ENCODE measurements at regions not wholly inside any gene's neighbourhood (a gene's known extent, or its start where the extent isn't known, plus 50 kb on each side); places are given as distances from the start of the nearest gene placed in this dataset.

- POLR2A ChIA-PET = no interaction called here
- no peak for ATAC-seq (ENCODE audit: poor library complexity)
- no peaks in the 10 kb centered on the region for H3K27me3 Mint-ChIP-seq
- TF ChIP-seq CTCF (IDR thresholded peaks at IDR 0.05) = no peak
- Histone ChIP-seq H3K4me1 (ENCODE audit: insufficient read depth, low read length) (peaks cover 7% of the 10 kb centered on the region), H3K36me3 (ENCODE audit: insufficient read depth, low read length) (no peaks in the 10 kb centered on the region), H3K9me3 (ENCODE audit: control insufficient read depth in 1 of 2, insufficient read depth in 1 of 2, low read length in 2 of 2) (peaks cover 0 to 14% of the 10 kb centered on the region in 2 experiments), H3K27ac (ENCODE audit: low read depth in 1 of 2, low read length in 2 of 2) (no peak overlapping the region), H3K27me3 (ENCODE audit: control insufficient read depth in 1 of 2, insufficient read depth in 2 of 2, low read length in 2 of 2) (no peaks in the 10 kb centered on the region), H3K4me3 (ENCODE audit: low read length) (no peak overlapping the region)
- H3K4me1 Mint-ChIP-seq (ENCODE audit: low read depth) = peaks cover 54% of the 10 kb centered on the region
- no peaks in the 10 kb centered on the region for H3K9me3 Mint-ChIP-seq
- intact Hi-C loops (cut with DNase I, micrococcal nuclease) = no loop called here
- H3K4me3 Mint-ChIP-seq = no peak overlapping the region
- CTCF ChIA-PET = no interaction called here
- H3K36me3 Mint-ChIP-seq (ENCODE audit: low read depth) = no peaks in the 10 kb centered on the region
- no peak overlapping the region for H3K27ac Mint-ChIP-seq
- DNase-seq = no peak
Observed at GRCh38 chr13:40172149-40172591, 494.3 kb downstream of the FOXO1 start.

- no peaks in the 10 kb centered on the region for H3K9me3 Mint-ChIP-seq
- no peaks in the 10 kb centered on the region for H3K27me3 ChIP-seq (ENCODE audit: control insufficient read depth in 1 of 2, insufficient read depth in 2 of 2, low read length in 2 of 2)
- peaks cover 10% of the 10 kb centered on the region for H3K4me1 ChIP-seq (ENCODE audit: insufficient read depth, low read length)
- H3K4me3 ChIP-seq (ENCODE audit: low read length) = no peak overlapping the region
- ATAC-seq (ENCODE audit: poor library complexity) = no peak
- H3K27me3 Mint-ChIP-seq = no peaks in the 10 kb centered on the region
- no peak overlapping the region for H3K27ac Mint-ChIP-seq
- intact Hi-C loops (cut with DNase I, micrococcal nuclease) = no loop called here
- H3K27ac ChIP-seq (ENCODE audit: low read depth in 1 of 2, low read length in 2 of 2) = no peak overlapping the region
- CTCF ChIA-PET = no interaction called here
- H3K36me3 ChIP-seq (ENCODE audit: insufficient read depth, low read length) = no peaks in the 10 kb centered on the region
- TF ChIP-seq CTCF (IDR thresholded peaks at IDR 0.05) = no peak
- POLR2A ChIA-PET = no interaction called here
- no peaks in the 10 kb centered on the region for H3K36me3 Mint-ChIP-seq (ENCODE audit: low read depth)
- H3K4me1 Mint-ChIP-seq (ENCODE audit: low read depth) = peaks cover 54% of the 10 kb centered on the region
- DNase-seq = no peak
- H3K4me3 Mint-ChIP-seq = no peak overlapping the region
- H3K9me3 ChIP-seq (ENCODE audit: control insufficient read depth in 1 of 2, insufficient read depth in 1 of 2, low read length in 2 of 2) = peaks cover 0 to 14% of the 10 kb centered on the region in 2 experiments
Observed at GRCh38 chr13:40172878-40173277, 493.6 kb downstream of the FOXO1 start.

GRCh38 chr13:40175639-40176038 is 490.8 kb downstream of the FOXO1 start:
- ChIA-PET CTCF (interaction anchor here (1.2 kb wide), 1 partner anchor 12 kb away, joined by 4 read pairs; no protein-coding TSS in a partner anchor), POLR2A (interaction anchor here (0.7 to 2.8 kb wide), 3 partner anchors 12 to 158 kb away, joined by 4 to 12 read pairs (median 8); no protein-coding TSS in a partner anchor)
- peaks cover 0 to 14% of the 10 kb centered on the region in 2 experiments for H3K9me3 ChIP-seq (ENCODE audit: control insufficient read depth in 1 of 2, insufficient read depth in 1 of 2, low read length in 2 of 2)
- H3K27ac ChIP-seq (ENCODE audit: low read depth in 1 of 2, low read length in 2 of 2) = no peak overlapping the region
- Mint-ChIP-seq H3K4me3 (no peak overlapping the region), H3K27me3 (no peaks in the 10 kb centered on the region), H3K4me1 (ENCODE audit: low read depth) (peaks cover 62% of the 10 kb centered on the region), H3K9me3 (no peaks in the 10 kb centered on the region), H3K27ac (no peak overlapping the region), H3K36me3 (ENCODE audit: low read depth) (no peaks in the 10 kb centered on the region)
- ATAC-seq (ENCODE audit: poor library complexity) (no peak), DNase-seq (no peak)
- no peak overlapping the region for H3K4me3 ChIP-seq (ENCODE audit: low read length)
- intact Hi-C loops (cut with DNase I, micrococcal nuclease) = no loop called here
- no peak for TF ChIP-seq CTCF (IDR thresholded peaks at IDR 0.05)
- H3K36me3 ChIP-seq (ENCODE audit: insufficient read depth, low read length) = no peaks in the 10 kb centered on the region
- no peaks in the 10 kb centered on the region for H3K27me3 ChIP-seq (ENCODE audit: control insufficient read depth in 1 of 2, insufficient read depth in 2 of 2, low read length in 2 of 2)
- peaks cover 18% of the 10 kb centered on the region for H3K4me1 ChIP-seq (ENCODE audit: insufficient read depth, low read length)
